ENCODE measurements at regions not wholly inside any gene's neighbourhood (a gene's known extent, or its start where the extent isn't known, plus 50 kb on each side); places are given as distances from the start of the nearest gene placed in this dataset.

- TF ChIP-seq PATZ1 (CRISPR knock-in tag; IDR thresholded peaks at IDR 0.05; ENCODE audit: borderline replicate concordance), result no peak
These were observed 91.3 kb downstream of the KLF6 start (continued) for GRCh38 chr10:3693698-3694080.

- TF ChIP-seq ZC3H10 (CRISPR knock-in tag; IDR thresholded peaks at IDR 0.05) (no peak), ARNTL (CRISPR knock-in tag; IDR thresholded peaks at IDR 0.05; ENCODE audit: borderline replicate concordance, low read depth) (no peak), RARB (CRISPR knock-in tag; IDR thresholded peaks at IDR 0.05) (no peak), ZNF565 (CRISPR knock-in tag; conservative IDR thresholded peaks at IDR 0.05; ENCODE audit: low read depth) (no peak), ZNF8 (CRISPR knock-in tag; IDR thresholded peaks at IDR 0.05) (no peak), TCF4 (CRISPR knock-in tag; IDR thresholded peaks at IDR 0.05; ENCODE audit: borderline replicate concordance) (no peak), GLIS3 (CRISPR knock-in tag; IDR thresholded peaks at IDR 0.05) (no peak), CREB5 (CRISPR knock-in tag; IDR thresholded peaks at IDR 0.05; ENCODE audit: low read depth) (no peak), PATZ1 (CRISPR knock-in tag; IDR thresholded peaks at IDR 0.05; ENCODE audit: borderline replicate concordance) (no peak), ZFP30 (CRISPR knock-in tag; IDR thresholded peaks at IDR 0.05) (no peak), TSHZ2 (CRISPR knock-in tag; IDR thresholded peaks at IDR 0.05) (no peak), POU6F1 (CRISPR knock-in tag; IDR thresholded peaks at IDR 0.05; ENCODE audit: borderline replicate concordance, low read depth) (no peak), ESRRG (CRISPR knock-in tag; IDR thresholded peaks at IDR 0.05) (no peak), SNAI2 (CRISPR knock-in tag; IDR thresholded peaks at IDR 0.05) (no peak), BACH2 (CRISPR knock-in tag; IDR thresholded peaks at IDR 0.05; ENCODE audit: borderline replicate concordance) (no peak), ZFP3 (CRISPR knock-in tag; IDR thresholded peaks at IDR 0.05) (no peak)
- peak; percentile 41; the same call in 1 of the 3 replicates for ATAC-seq
These were observed 91.8 kb downstream of the KLF6 start for GRCh38 chr10:3693022-3693697.

- TF ChIP-seq SNAI2 (CRISPR knock-in tag; IDR thresholded peaks at IDR 0.05) (no peak), PATZ1 (CRISPR knock-in tag; IDR thresholded peaks at IDR 0.05; ENCODE audit: borderline replicate concordance) (no peak), ARNTL (CRISPR knock-in tag; IDR thresholded peaks at IDR 0.05; ENCODE audit: borderline replicate concordance, low read depth) (no peak), ZFP3 (CRISPR knock-in tag; IDR thresholded peaks at IDR 0.05) (no peak)
- ATAC-seq, result peak; percentile 49; the same call in 2 of the 3 replicates
These were observed 92.5 kb downstream of the KLF6 start for GRCh38 chr10:3692387-3692999.
